ENCODE measurements at regions not wholly inside any gene's neighbourhood (a gene's known extent, or its start where the extent isn't known, plus 50 kb on each side); places are given as distances from the start of the nearest gene placed in this dataset.

DNA sequence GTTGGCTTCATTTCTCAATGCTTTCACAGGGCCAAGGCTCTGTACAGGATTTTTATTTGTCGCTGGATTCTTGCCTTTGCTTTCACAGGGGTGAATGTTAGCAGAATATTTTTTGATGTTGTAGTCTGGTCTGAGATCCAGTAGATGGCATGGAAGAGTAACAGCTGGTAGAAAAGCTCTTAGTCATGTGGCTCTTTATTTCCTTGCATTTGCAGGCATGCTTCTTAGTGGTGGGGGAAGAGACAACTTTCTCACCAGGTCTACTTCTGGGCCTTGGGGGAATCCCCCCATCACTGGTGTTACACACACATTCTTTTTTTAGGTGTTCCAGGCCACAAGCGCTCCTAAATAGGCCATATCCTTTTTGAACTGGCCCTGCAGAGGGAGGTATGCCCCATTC lies 58.2 kb upstream of the DKK2 start:
- DNase-seq (ENCODE audit: low spot score) = peak; percentile 13
